HG02759 (cell line): ENCODE measurements at regions not wholly inside any gene's neighbourhood (a gene's known extent, or its start where the extent isn't known, plus 50 kb on each side); places are given as distances from the start of the nearest gene placed in this dataset.

Source experiments
- ATAC-seq: cut with Tn5 transposase; IDR thresholded peaks from one replicate; pipeline ENCODE4 v1.9.1; 2021; ENCODE audit warnings: mild to moderate bottlenecking, moderate library complexity; ENCODE audit not compliant: unreplicated experiment

DNA sequence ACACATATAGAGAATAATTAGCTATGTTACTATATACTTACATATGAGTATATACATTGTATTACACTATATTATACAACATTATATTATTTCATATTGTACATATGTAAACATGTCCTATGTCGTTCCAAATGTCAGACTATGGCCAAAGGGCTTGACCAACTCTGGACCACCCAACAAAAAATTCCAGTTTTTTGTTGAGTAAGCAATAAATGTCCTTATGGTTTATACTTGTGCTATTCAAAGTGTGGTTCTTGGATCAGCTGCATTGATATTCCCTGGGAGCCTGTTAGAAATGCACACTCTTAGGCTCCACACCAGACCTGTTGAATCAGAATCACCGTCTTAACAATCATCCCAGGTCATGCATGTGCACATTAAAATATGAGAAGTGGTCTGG is 225.4 kb upstream of the ZFP64 start:
- no peak for ATAC-seq

DNA sequence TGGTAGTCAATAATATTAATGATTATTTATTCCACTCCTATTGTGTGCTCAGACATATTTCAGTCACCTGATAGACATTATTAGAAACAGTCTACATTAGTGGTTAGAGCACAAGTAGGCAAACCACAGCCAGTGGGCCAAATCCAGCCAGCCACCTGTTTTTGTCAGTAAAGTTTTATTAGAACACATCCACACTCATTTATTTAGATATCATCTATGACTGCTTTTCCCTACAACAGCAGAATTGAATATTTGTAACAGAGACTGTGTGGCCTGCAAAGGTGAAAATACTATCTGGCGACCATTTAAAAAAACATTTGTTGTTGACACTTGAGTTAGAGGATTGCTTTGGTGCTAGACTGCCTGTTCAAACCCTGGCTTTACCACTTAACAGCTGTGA is 220.0 kb upstream of the ZFP64 start:
- no peak for ATAC-seq

- ATAC-seq = no peak
These were observed 219.2 kb upstream of the ZFP64 start for GRCh38 chr20:52410731-52411234.

- ATAC-seq = no peak
These were observed 218.6 kb upstream of the ZFP64 start for GRCh38 chr20:52410182-52410647.

GRCh38 chr20:52405986-52406385 is 214.4 kb upstream of the ZFP64 start:
- no peak for ATAC-seq

DNA sequence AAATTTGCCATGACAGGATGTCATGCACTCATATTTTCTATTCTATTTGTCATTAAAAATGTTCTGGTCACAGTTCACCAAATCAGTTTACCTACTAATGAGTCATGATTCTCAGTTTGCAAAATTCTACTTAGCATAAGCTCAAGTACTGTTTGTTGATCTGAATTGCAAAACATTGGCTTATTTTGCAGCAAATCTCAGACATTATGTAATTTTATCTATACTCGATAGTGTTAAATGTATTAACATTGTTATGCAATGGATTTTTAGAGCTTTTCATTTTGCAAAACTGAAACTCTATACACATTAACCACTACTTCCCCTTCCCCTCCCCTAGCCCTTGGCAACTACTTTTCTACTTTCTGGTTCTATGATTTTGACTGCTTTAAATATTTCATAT is 213.8 kb upstream of the ZFP64 start:
- peak; percentile 80 for ATAC-seq

GRCh38 chr20:52404671-52405070 is 213.1 kb upstream of the ZFP64 start:
- ATAC-seq = no peak

DNA sequence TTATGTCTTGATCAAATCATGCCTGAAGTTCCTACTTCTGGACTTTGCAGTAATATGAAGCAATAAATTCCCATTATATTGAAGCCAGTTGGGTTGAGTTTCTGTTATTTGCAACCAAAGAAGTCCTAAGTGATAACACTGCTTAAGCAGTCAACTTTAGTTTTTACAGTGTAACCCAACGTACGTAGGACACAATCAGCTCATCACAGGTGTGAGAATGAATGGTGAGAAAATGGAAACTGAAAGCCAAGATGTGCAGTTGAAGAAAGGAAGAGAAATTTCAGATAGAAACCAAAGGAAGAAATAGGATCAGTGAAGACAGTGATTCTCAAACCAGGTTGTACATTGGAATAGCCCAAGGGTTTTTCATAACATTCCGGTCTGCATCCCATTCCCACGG is 211.4 kb upstream of the ZFP64 start:
- ATAC-seq = peak; percentile 51

DNA sequence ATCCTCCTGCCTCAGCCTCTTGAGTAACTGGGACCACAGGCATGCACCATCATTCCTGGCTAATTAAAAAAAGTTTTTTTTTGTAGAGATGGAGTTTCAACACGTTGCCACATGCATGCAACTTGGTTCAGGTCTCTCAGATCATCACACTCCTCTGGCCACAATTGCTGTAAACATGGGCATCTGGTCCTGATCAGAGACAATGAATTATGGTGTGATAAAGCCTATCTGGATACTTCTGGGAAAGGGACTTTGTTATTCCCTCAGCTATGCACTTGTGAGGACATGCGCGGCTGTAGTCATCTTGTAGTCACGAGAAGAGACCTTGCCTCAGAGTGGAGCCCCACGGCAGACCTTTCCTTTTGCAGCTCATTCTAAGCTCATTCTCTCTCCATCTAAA is 210.9 kb upstream of the ZFP64 start:
- ATAC-seq = no peak

- no peak for ATAC-seq
These were observed 209.9 kb upstream of the ZFP64 start for GRCh38 chr20:52401431-52401830.

- ATAC-seq = no peak
These were observed 207.8 kb upstream of the ZFP64 start for GRCh38 chr20:52399352-52399751.

DNA sequence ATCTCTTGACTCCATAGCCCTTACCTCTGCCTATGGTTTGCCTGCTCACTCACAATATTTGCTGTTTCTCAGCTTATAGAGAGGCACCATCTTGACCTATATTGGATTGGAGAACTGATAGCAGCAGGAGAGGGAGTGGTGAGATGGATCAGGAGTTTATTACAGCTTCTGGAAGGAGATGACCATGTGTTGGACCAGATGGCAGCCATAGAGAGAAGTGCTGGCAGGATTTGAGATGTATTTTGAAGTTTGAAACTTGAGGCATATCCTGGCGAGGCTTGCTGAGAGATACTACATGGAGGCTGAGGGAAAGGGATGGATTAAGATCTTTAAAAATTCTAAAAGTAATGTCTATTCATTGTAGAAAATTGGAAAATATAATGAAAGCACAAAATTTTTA is 198.0 kb upstream of the ZFP64 start:
- ATAC-seq = no peak

DNA sequence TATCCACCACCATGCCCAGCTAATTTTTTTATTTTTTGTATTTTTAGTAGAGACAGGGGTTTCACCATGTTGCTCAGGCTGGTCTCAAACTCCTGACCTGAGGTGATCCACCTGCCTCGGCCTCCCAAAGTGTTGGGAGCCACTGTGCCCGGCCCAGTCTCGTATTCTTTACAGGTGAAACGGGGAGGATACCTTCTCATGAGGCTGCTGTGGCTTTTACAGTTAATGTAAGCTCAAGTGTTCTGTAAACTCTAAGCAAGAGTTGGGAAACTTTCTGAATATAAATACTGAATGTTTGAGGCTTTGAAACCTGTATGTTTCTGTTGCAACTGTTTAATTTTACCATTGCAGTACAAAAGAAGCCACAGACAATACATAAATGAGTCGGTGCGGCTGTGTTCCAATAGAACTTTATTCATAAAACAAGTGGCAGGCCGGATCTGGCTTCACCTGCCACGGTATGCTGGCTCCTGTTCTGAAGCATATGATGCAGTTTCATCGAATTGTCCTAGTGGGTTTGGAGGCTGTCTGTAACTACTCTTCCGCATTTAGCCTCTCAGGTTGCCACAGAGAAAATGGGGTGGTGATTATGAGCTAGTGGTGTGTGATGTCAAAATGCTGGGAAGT is 192.5 kb upstream of the ZFP64 start:
- ATAC-seq = no peak

- no peak for ATAC-seq
These were observed 191.4 kb upstream of the ZFP64 start for GRCh38 chr20:52382933-52383332.

DNA sequence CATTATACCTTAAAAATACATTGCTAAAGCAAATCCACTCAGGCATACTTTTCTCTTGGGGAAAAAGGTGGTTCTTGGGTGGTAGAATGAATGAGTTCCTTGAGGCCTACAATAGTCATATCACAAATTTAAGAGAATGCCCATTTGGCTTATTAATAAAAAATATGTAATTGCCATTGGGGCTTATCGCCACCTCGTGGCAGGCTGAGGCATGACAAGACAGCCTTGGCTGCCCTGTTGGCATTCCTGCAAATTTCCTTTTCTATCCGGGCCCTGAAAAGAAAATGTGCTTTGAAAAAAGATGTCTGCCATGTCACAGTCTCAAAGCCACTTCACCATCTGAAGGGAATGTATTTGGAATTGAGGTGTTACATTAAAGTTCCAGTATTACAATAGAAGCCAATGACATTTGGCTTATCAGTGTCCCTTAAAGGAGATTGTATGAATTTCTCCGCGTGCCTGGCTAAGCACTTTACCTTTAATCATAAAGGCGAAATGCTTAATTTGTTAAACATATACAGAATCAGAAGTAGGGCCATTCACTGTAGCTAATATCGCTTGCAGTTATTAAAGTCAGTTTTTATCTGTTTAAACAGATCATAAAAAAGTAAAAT is 188.3 kb upstream of the ZFP64 start:
- ATAC-seq = no peak

GRCh38 chr20:52372169-52372568 is 180.6 kb upstream of the ZFP64 start:
- no peak for ATAC-seq

DNA sequence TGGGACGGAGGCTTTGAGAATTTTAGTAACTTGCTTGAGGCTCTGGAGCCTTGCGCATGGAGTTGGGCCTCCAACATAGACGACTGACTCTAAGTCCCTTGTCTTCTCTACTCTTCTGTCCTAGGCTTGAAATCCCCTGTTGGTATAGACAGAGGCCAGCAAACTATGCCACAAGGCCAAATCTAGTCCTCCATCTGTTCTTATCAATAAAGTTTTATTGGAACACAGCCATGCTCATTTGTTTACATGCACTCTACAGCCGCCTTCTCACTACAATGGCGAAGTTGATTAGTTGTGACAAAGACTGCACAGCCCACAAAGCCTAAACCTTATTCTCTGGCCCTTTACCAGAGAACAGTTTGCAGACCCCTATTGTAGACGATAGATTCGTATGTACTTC is 174.1 kb upstream of the ZFP64 start:
- no peak for ATAC-seq

DNA sequence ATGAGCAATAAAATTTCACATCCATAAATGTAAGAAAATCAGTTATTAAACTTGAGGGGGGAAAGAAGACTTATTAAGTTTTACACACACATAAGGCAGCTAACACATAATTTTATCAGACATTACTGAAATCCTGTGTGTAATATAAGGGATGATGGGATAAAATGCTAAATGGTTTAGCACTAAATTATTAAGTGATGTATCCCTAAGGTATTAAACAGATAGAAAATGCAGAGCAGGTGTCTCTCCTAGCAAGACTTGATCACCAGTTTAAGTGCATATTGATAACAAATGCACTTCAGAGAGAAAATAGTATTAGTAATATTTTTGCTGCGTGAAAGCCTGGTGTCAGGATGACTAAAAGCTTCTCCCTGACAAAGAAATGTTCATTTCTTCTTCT is 172.8 kb upstream of the ZFP64 start:
- ATAC-seq = no peak

GRCh38 chr20:52361650-52362049 is 170.1 kb upstream of the ZFP64 start:
- no peak for ATAC-seq

GRCh38 chr20:52349806-52350205 is 158.2 kb upstream of the ZFP64 start:
- no peak for ATAC-seq

DNA sequence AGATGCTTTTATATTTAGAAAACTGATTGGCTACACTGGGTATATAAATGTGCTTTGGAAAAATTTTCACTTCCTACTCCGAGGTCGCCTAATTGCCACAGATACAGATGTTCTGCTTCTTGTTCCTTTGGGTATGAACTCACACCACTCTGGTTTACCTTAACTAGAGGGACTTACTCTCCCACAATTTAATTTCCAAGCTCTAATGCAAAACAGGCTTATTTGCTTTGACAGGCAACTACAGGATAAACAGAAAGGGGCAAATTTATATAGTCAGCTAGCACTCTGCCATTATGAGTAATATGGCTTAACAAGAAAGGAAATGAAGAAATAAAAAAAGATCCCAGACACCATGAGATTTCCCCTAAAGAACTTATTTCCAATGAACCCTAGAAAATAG is 156.9 kb upstream of the ZFP64 start:
- no peak for ATAC-seq

- ATAC-seq = no peak
These were observed 155.2 kb upstream of the ZFP64 start for GRCh38 chr20:52346797-52347196.

- no peak for ATAC-seq
These were observed 151.3 kb upstream of the ZFP64 start for GRCh38 chr20:52342913-52343312.
